SK-N-SH (cell line): ENCODE measurements at regions not wholly inside any gene's neighbourhood (a gene's known extent, or its start where the extent isn't known, plus 50 kb on each side); places are given as distances from the start of the nearest gene placed in this dataset.

Source experiments
- CHD2 ChIP-seq: fragments of 150-350 bp; IDR thresholded peaks from 2 replicates; pipeline ENCODE4 v1.6.1; 2018; ENCODE audit warnings: low read length; ENCODE audit not compliant: partially characterized antibody
- CTCF ChIP-seq: fragments of 200-600 bp; sonication (generic); IDR thresholded peaks from 2 replicates; pipeline ENCODE4 v1.6.1; 2017; ENCODE audit warnings: antibody characterized with exemption, mild to moderate bottlenecking, moderate library complexity
- IRF3 ChIP-seq: fragments of 150-350 bp; IDR thresholded peaks from 2 replicates; pipeline ENCODE4 v1.6.1; 2016; ENCODE audit warnings: mild to moderate bottlenecking, low read depth, low read length
- MAX ChIP-seq: IDR thresholded peaks from 2 replicates; pipeline ENCODE4 v1.4.0; 2012; ENCODE audit warnings: low read depth
- RAD21 ChIP-seq: IDR thresholded peaks from 2 replicates; pipeline ENCODE4 v1.6.1; 2012; ENCODE audit warnings: mild to moderate bottlenecking, low read length
- REST ChIP-seq: IDR thresholded peaks from 2 replicates; pipeline ENCODE4 v1.6.1; 2012; ENCODE audit warnings: mild to moderate bottlenecking, low read depth, low read length, moderate library complexity
- RFX5 ChIP-seq: IDR thresholded peaks from 2 replicates; pipeline ENCODE4 v1.6.1; 2012; ENCODE audit warnings: mild to moderate bottlenecking, improper control_type of control experiment, low read length
- SIN3A ChIP-seq: IDR thresholded peaks from 2 replicates; pipeline ENCODE4 v1.6.1; 2012; ENCODE audit warnings: low read depth, mild to moderate bottlenecking, low read length, moderate library complexity, borderline replicate concordance
- TAF1 ChIP-seq: IDR thresholded peaks from 2 replicates; pipeline ENCODE4 v1.6.1; 2012; ENCODE audit warnings: low read depth, mild to moderate bottlenecking, low read length, moderate library complexity, borderline replicate concordance
- YY1 ChIP-seq: IDR thresholded peaks from 2 replicates; pipeline ENCODE4 v1.4.0; 2012; ENCODE audit warnings: low read depth, mild to moderate bottlenecking

- no peak for TF ChIP-seq RFX5
- no peak for TF ChIP-seq SIN3A
- TF ChIP-seq TAF1: no peak
- no peak for TF ChIP-seq CTCF
- no peak for TF ChIP-seq RAD21
- no peak for TF ChIP-seq REST
- TF ChIP-seq IRF3: no peak
- no peak for TF ChIP-seq MAX
- TF ChIP-seq CHD2: no peak
- no peak for TF ChIP-seq YY1
Observed at GRCh38 chr20:52805296-52805571, 166.9 kb upstream of the TSHZ2 start.
